ENCODE measurements at regions not wholly inside any gene's neighbourhood (a gene's known extent, or its start where the extent isn't known, plus 50 kb on each side); places are given as distances from the start of the nearest gene placed in this dataset.

GRCh38 chr3:56862352-56863062 lies 60.8 kb upstream of the ARHGEF3 start:
- H3K27me3 Mint-ChIP-seq = no peaks in the 10 kb centered on the region
- H3K36me3 Mint-ChIP-seq (ENCODE audit: low read depth) = peaks cover 18% of the 10 kb centered on the region
- ChIA-PET CTCF (interaction anchor here (1.0 to 1.1 kb wide), 2 partner anchors 14 to 16 kb away, joined by 3 read pairs; no protein-coding TSS in a partner anchor), POLR2A (no interaction called here)
- DNase-seq = no peak
- no peak overlapping the region for H3K4me3 Mint-ChIP-seq
- H3K9me3 Mint-ChIP-seq = peaks cover 4% of the 10 kb centered on the region
- no peak overlapping the region for H3K27ac Mint-ChIP-seq
- peaks cover 57% of the 10 kb centered on the region for H3K4me1 Mint-ChIP-seq

- CTCF ChIA-PET = interaction anchor here (0.7 to 1.9 kb wide), 4 partner anchors 8 to 101 kb away, joined by 3 to 4 read pairs (median 4); no protein-coding TSS in a partner anchor
- POLR2A ChIA-PET = no interaction called here
- H3K4me3 Mint-ChIP-seq = no peak overlapping the region
Observed at GRCh38 chr3:56861511-56861910, 59.8 kb upstream of the ARHGEF3 start.

GRCh38 chr3:56860939-56861338 lies 59.2 kb upstream of the ARHGEF3 start:
- Mint-ChIP-seq H3K9me3 (peaks cover 4% of the 10 kb centered on the region), H3K4me3 (no peak overlapping the region), H3K36me3 (ENCODE audit: low read depth) (peaks cover 18% of the 10 kb centered on the region), H3K4me1 (peaks cover 63% of the 10 kb centered on the region), H3K27me3 (no peaks in the 10 kb centered on the region), H3K27ac (peak overlapping the region; percentile 16)
- DNase-seq = no peak
- ChIA-PET POLR2A (no interaction called here), CTCF (interaction anchor here (0.6 to 1.9 kb wide), 6 partner anchors 9 to 228 kb away, joined by 3 to 4 read pairs (median 4); no protein-coding TSS in a partner anchor)

More at GRCh38 chr3:56861511-56861910, 59.8 kb upstream of the ARHGEF3 start:
- no peak for DNase-seq
- Mint-ChIP-seq H3K27me3 (no peaks in the 10 kb centered on the region), H3K4me1 (peaks cover 61% of the 10 kb centered on the region), H3K27ac (no peak overlapping the region), H3K36me3 (ENCODE audit: low read depth) (peaks cover 18% of the 10 kb centered on the region), H3K9me3 (peaks cover 4% of the 10 kb centered on the region)

- CTCF ChIA-PET = interaction anchor here (0.6 to 1.9 kb wide), 5 partner anchors 9 to 228 kb away, joined by 3 to 4 read pairs (median 3); no protein-coding TSS in a partner anchor
- H3K9me3 Mint-ChIP-seq = peaks cover 4% of the 10 kb centered on the region
- peaks cover 64% of the 10 kb centered on the region for H3K4me1 Mint-ChIP-seq
- H3K4me3 Mint-ChIP-seq = no peak overlapping the region
- peaks cover 18% of the 10 kb centered on the region for H3K36me3 Mint-ChIP-seq (ENCODE audit: low read depth)
- H3K27me3 Mint-ChIP-seq = no peaks in the 10 kb centered on the region
- H3K27ac Mint-ChIP-seq = peak overlapping the region; percentile 3
- no peak for DNase-seq
- POLR2A ChIA-PET = no interaction called here
Observed at GRCh38 chr3:56860351-56860750, 58.6 kb upstream of the ARHGEF3 start.

GRCh38 chr3:56858331-56858730 lies 56.6 kb upstream of the ARHGEF3 start:
- ChIA-PET CTCF (interaction anchor here (0.8 kb wide), 1 partner anchor 105 kb away, joined by 3 read pairs; no protein-coding TSS in a partner anchor), POLR2A (no interaction called here)
- H3K27me3 Mint-ChIP-seq = no peaks in the 10 kb centered on the region
- DNase-seq = no peak
- no peak overlapping the region for H3K4me3 Mint-ChIP-seq
- H3K27ac Mint-ChIP-seq = no peak overlapping the region
- peaks cover 13% of the 10 kb centered on the region for H3K36me3 Mint-ChIP-seq (ENCODE audit: low read depth)
- no peaks in the 10 kb centered on the region for H3K9me3 Mint-ChIP-seq
- peaks cover 52% of the 10 kb centered on the region for H3K4me1 Mint-ChIP-seq

GRCh38 chr3:56857178-56857577 lies 55.4 kb upstream of the ARHGEF3 start:
- CTCF ChIA-PET = interaction anchor here (0.7 to 2.3 kb wide), 2 partner anchors 14 to 151 kb away, joined by 3 to 7 read pairs; no protein-coding TSS in a partner anchor
- Mint-ChIP-seq H3K4me1 (peaks cover 44% of the 10 kb centered on the region), H3K4me3 (no peak overlapping the region), H3K36me3 (ENCODE audit: low read depth) (peaks cover 15% of the 10 kb centered on the region), H3K9me3 (no peaks in the 10 kb centered on the region), H3K27ac (no peak overlapping the region), H3K27me3 (no peaks in the 10 kb centered on the region)
- POLR2A ChIA-PET = no interaction called here
- DNase-seq = no peak

- Mint-ChIP-seq H3K27me3 (no peaks in the 10 kb centered on the region), H3K36me3 (ENCODE audit: low read depth) (peaks cover 16% of the 10 kb centered on the region), H3K4me1 (peaks cover 42% of the 10 kb centered on the region), H3K4me3 (no peak overlapping the region), H3K27ac (no peak overlapping the region), H3K9me3 (no peaks in the 10 kb centered on the region)
- DNase-seq = no peak
- ChIA-PET CTCF (interaction anchor here (0.6 to 2.3 kb wide), 5 partner anchors 11 to 152 kb away, joined by 3 to 7 read pairs (median 4); no protein-coding TSS in a partner anchor), POLR2A (no interaction called here)
Observed at GRCh38 chr3:56856752-56857151, 55.0 kb upstream of the ARHGEF3 start.

- CTCF ChIA-PET = interaction anchor here (0.6 to 2.3 kb wide), 4 partner anchors 12 to 132 kb away, joined by 3 to 7 read pairs (median 4); no protein-coding TSS in a partner anchor
- DNase-seq = peak; percentile 24
- Mint-ChIP-seq H3K9me3 (no peaks in the 10 kb centered on the region), H3K27me3 (no peaks in the 10 kb centered on the region), H3K4me3 (no peak overlapping the region), H3K4me1 (peaks cover 36% of the 10 kb centered on the region), H3K36me3 (ENCODE audit: low read depth) (peaks cover 19% of the 10 kb centered on the region), H3K27ac (no peak overlapping the region)
- POLR2A ChIA-PET = no interaction called here
Observed at GRCh38 chr3:56855856-56856512, 54.2 kb upstream of the ARHGEF3 start.

GRCh38 chr3:56854856-56855611 lies 53.3 kb upstream of the ARHGEF3 start:
- Mint-ChIP-seq H3K36me3 (ENCODE audit: low read depth) (peaks cover 22% of the 10 kb centered on the region), H3K4me1 (peaks cover 26% of the 10 kb centered on the region), H3K9me3 (no peaks in the 10 kb centered on the region), H3K27ac (no peak overlapping the region), H3K27me3 (no peaks in the 10 kb centered on the region), H3K4me3 (no peak overlapping the region)
- ChIA-PET CTCF (interaction anchor here (0.7 to 2.3 kb wide), 2 partner anchors 16 to 33 kb away, joined by 3 to 7 read pairs; no protein-coding TSS in a partner anchor), POLR2A (no interaction called here)
- DNase-seq = no peak

GRCh38 chr3:56851966-56852884 lies 50.5 kb upstream of the ARHGEF3 start:
- H3K27ac Mint-ChIP-seq = no peak overlapping the region
- H3K4me3 Mint-ChIP-seq = no peak overlapping the region
- ChIA-PET POLR2A (no interaction called here), CTCF (interaction anchor here (1.2 to 1.3 kb wide), 2 partner anchors 12 to 39 kb away, joined by 3 to 4 read pairs; no protein-coding TSS in a partner anchor)
- peaks cover 26% of the 10 kb centered on the region for H3K36me3 Mint-ChIP-seq (ENCODE audit: low read depth)
- H3K9me3 Mint-ChIP-seq = no peaks in the 10 kb centered on the region
- DNase-seq = no peak
- H3K4me1 Mint-ChIP-seq = peaks cover 21% of the 10 kb centered on the region
- H3K27me3 Mint-ChIP-seq = no peaks in the 10 kb centered on the region
